ENCODE measurements at regions not wholly inside any gene's neighbourhood (a gene's known extent, or its start where the extent isn't known, plus 50 kb on each side); places are given as distances from the start of the nearest gene placed in this dataset.

GRCh38 chr6:12535586-12536314 lies 180.8 kb upstream of the PHACTR1 start:
- TF ChIP-seq EZH2 (IDR thresholded peaks at IDR 0.05; ENCODE audit: borderline replicate concordance, insufficient read depth, low read depth, low read length, poor library complexity, severe bottlenecking), result no peak
- no peak for TF ChIP-seq CTCF (IDR thresholded peaks at IDR 0.05)
